Parathyroid adenoma (tissue), 2 donors: ENCODE measurements at regions not wholly inside any gene's neighbourhood (a gene's known extent, or its start where the extent isn't known, plus 50 kb on each side); places are given as distances from the start of the nearest gene placed in this dataset.

ENCODE experiments used
- H2AFZ ChIP-seq: fragments of 300-600 bp; sonication (generic); one replicate; pipeline ENCODE4 v1.7.0; 2017; ENCODE audit warnings: antibody characterized with exemption, mild to moderate bottlenecking
- H3K27ac ChIP-seq: fragments of 300-600 bp; sonication (generic); one replicate; pipeline ENCODE4 v1.7.0; 2017
- H3K27me3 ChIP-seq: fragments of 300-600 bp; sonication (generic); one replicate; pipeline ENCODE4 v1.7.0; 2017; ENCODE audit warnings: low read length; ENCODE audit not compliant: control insufficient read depth, insufficient read depth
- H3K36me3 ChIP-seq: fragments of 300-600 bp; sonication (generic); one replicate; pipeline ENCODE4 v1.7.0; 2017; ENCODE audit warnings: low read length; ENCODE audit not compliant: control insufficient read depth, insufficient read depth
- H3K4me1 ChIP-seq: fragments of 300-600 bp; sonication (generic); one replicate; pipeline ENCODE4 v1.7.0; 2017; ENCODE audit warnings: control low read depth
- H3K4me2 ChIP-seq: fragments of 300-600 bp; sonication (generic); one replicate; pipeline ENCODE4 v1.7.0; 2017; ENCODE audit warnings: low read length
- H3K4me3 ChIP-seq: fragments of 300-600 bp; sonication (generic); one replicate; pipeline ENCODE4 v1.7.0; 2017; ENCODE audit warnings: low read depth, low read length
- H3K79me2 ChIP-seq: fragments of 300-600 bp; sonication (generic); one replicate; pipeline ENCODE4 v1.7.0; 2017; ENCODE audit warnings: control low read depth
- H3K9ac ChIP-seq: fragments of 300-600 bp; sonication (generic); one replicate; pipeline ENCODE4 v1.7.0; 2017; ENCODE audit warnings: mild to moderate bottlenecking
- H3K9me3 ChIP-seq: fragments of 300-600 bp; sonication (generic); one replicate; pipeline ENCODE4 v1.7.0; 2017; ENCODE audit warnings: low read length; ENCODE audit not compliant: control insufficient read depth
- TF ChIP-seq, protein P1 (sequence below): fragments of 300-600 bp; sonication (generic); IDR thresholded peaks from one replicate; pipeline ENCODE4 v1.7.0; 2017; ENCODE audit warnings: antibody characterized with exemption, mild to moderate bottlenecking
- donor health status: primary hyperparathyroidism.

DNA sequence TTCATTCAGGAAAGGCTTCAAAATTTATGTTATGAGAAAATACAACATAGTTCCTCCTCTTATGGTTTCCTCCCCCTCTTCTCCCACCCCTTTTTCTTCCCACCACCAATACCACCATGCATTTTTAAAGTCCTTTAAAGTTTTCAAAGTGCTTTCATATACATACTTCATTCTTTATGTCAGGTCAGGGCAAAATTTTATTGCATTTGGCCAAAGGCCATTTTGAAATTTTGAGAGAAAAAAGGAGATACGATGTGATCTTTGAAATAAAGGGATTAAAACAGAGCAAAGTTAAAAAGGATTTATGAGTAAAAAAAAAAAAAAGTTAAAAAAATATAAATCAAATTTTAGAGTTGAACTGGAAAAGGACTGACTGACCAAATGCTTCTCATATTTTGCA lies 792.5 kb upstream of the FANCL start:
- H2AFZ ChIP-seq, result no peak overlapping the region
- no peak overlapping the region for H3K4me3 ChIP-seq
- TF ChIP-seq, protein P1, sequence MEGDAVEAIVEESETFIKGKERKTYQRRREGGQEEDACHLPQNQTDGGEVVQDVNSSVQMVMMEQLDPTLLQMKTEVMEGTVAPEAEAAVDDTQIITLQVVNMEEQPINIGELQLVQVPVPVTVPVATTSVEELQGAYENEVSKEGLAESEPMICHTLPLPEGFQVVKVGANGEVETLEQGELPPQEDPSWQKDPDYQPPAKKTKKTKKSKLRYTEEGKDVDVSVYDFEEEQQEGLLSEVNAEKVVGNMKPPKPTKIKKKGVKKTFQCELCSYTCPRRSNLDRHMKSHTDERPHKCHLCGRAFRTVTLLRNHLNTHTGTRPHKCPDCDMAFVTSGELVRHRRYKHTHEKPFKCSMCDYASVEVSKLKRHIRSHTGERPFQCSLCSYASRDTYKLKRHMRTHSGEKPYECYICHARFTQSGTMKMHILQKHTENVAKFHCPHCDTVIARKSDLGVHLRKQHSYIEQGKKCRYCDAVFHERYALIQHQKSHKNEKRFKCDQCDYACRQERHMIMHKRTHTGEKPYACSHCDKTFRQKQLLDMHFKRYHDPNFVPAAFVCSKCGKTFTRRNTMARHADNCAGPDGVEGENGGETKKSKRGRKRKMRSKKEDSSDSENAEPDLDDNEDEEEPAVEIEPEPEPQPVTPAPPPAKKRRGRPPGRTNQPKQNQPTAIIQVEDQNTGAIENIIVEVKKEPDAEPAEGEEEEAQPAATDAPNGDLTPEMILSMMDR, result no peak
- H3K4me1 ChIP-seq, result no peaks in the 10 kb centered on the region
- H3K9me3 ChIP-seq, result no peaks in the 10 kb centered on the region
- no peaks in the 10 kb centered on the region for H3K27me3 ChIP-seq
- no peak overlapping the region for H3K4me2 ChIP-seq
- no peaks in the 10 kb centered on the region for H3K36me3 ChIP-seq
- H3K79me2 ChIP-seq, result no peaks in the 10 kb centered on the region
- no peak overlapping the region for H3K27ac ChIP-seq
- no peak overlapping the region for H3K9ac ChIP-seq

DNA sequence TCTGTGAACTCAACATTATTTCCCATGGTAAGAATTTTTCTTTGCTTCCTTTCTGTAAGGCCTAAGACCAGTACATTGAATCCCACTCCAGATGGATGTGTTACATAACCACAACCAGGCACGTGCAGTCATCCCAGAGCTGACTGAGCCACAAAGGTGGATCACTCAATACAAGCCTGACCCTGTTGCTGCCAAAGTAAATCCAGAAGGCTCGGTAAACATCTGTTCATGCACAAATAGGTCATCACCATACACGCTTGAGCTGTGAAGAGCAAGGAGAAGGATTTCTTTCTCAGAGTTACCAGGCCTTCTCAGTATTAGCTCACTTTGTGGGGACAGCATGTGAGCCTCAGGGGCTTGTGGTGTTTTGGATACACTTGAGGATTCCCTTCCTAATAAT lies 791.4 kb upstream of the FANCL start:
- H3K9ac ChIP-seq, result no peak overlapping the region
- TF ChIP-seq, protein P1, result no peak

GRCh38 chr2:59029058-59029457 lies 787.9 kb upstream of the FANCL start:
- TF ChIP-seq, protein P1, result no peak
- no peaks in the 10 kb centered on the region for H3K79me2 ChIP-seq
- no peak overlapping the region for H3K4me2 ChIP-seq
- no peak overlapping the region for H3K27ac ChIP-seq
- no peaks in the 10 kb centered on the region for H3K27me3 ChIP-seq
- no peak overlapping the region for H3K4me3 ChIP-seq
- no peak overlapping the region for H3K9ac ChIP-seq
- no peaks in the 10 kb centered on the region for H3K36me3 ChIP-seq
- no peaks in the 10 kb centered on the region for H3K4me1 ChIP-seq
- H2AFZ ChIP-seq, result no peak overlapping the region
- H3K9me3 ChIP-seq, result no peaks in the 10 kb centered on the region

More for the DNA sequence above, 791.4 kb upstream of the FANCL start:
- Histone ChIP-seq H3K27ac (no peak overlapping the region), H3K4me3 (no peak overlapping the region), H3K27me3 (no peaks in the 10 kb centered on the region), H3K36me3 (no peaks in the 10 kb centered on the region), H3K9me3 (no peaks in the 10 kb centered on the region), H3K79me2 (no peaks in the 10 kb centered on the region), H3K4me2 (no peak overlapping the region), H2AFZ (no peak overlapping the region), H3K4me1 (no peaks in the 10 kb centered on the region)

DNA sequence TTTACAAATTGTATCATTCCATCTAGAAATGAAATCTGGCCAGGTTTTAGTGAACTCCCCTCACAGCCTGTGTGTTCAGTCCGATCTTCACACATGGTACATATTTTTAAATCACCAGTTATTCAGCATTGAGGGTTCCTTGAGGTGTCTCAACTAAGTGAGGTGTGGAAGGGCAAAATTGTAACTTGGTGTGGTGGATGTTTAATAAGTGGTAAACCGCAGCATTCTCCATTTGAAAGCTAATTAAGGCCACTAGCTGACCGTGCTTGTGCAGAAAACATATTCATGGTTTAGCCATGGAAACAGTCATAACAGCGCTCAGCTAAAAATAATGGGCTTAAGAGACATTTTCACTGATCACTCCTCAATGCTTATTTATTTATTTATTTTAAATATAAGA lies 786.2 kb upstream of the FANCL start:
- TF ChIP-seq, protein P1, result no peak
- Histone ChIP-seq H3K4me3 (no peak overlapping the region), H3K79me2 (no peaks in the 10 kb centered on the region), H3K4me2 (no peak overlapping the region), H3K9ac (no peak overlapping the region), H3K4me1 (no peaks in the 10 kb centered on the region), H3K27me3 (no peaks in the 10 kb centered on the region), H2AFZ (no peak overlapping the region), H3K36me3 (no peaks in the 10 kb centered on the region), H3K9me3 (no peaks in the 10 kb centered on the region), H3K27ac (no peak overlapping the region)

DNA sequence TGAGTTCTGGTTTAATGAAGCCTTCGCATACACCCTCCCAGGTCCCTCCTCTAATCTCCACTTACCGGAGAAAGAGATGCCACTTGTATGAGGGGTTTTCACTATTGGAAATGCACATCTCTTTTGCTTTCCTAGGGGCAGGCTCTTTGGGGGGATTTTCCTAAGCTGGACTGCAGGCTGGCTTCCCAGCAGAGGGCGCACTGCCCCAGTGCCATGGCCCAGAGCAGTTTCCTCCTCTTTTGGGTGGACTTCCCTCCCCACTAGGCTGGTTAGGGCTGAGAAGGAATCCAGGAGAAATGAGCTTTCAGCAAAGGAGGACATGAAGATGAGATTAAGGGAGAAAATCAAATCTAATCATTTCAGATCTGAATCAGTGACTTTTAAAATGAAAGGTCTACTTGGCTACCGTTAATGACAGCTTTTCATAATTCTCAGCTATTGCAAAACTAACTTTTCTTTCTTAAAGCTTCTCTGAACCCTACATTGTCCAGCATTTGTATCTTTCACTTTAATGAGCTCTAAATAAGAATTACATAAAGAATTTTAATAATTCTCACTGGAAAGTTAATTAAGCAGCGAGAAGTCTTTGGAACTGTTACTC lies 784.1 kb upstream of the FANCL start:
- no peaks in the 10 kb centered on the region for H3K79me2 ChIP-seq
- no peaks in the 10 kb centered on the region for H3K4me1 ChIP-seq
- H3K27me3 ChIP-seq, result no peaks in the 10 kb centered on the region
- no peak overlapping the region for H3K4me3 ChIP-seq
- no peak overlapping the region for H3K9ac ChIP-seq
- H3K36me3 ChIP-seq, result no peaks in the 10 kb centered on the region
- TF ChIP-seq, protein P1, result no peak
- H2AFZ ChIP-seq, result no peak overlapping the region
- no peak overlapping the region for H3K27ac ChIP-seq
- H3K9me3 ChIP-seq, result no peaks in the 10 kb centered on the region
- no peak overlapping the region for H3K4me2 ChIP-seq
